B cell (primary cell): ENCODE measurements at regions not wholly inside any gene's neighbourhood (a gene's known extent, or its start where the extent isn't known, plus 50 kb on each side); places are given as distances from the start of the nearest gene placed in this dataset.

Experiments
- ATAC-seq: fragments of 200-7000 bp; cut with Tn5 transposase; one replicate; pipeline ENCODE4 v1.10.0; 2021; ENCODE audit warnings: low read depth, mild to moderate bottlenecking, moderate number of reproducible peaks, moderate library complexity
- CTCF ChIA-PET: fragments of 350-600 bp; sonication (Branson Sonifier 250); formaldehyde crosslinking; loops from one replicate; lab custom pipeline; 2021; ENCODE audit warnings: antibody characterized with exemption, inconsistent platforms; lab: Charles Lee
- POLR2A ChIA-PET: fragments of 350-600 bp; sonication (Branson Sonifier 250); formaldehyde crosslinking; loops from one replicate; lab custom pipeline; 2021; ENCODE audit warnings: antibody characterized with exemption; lab: Charles Lee
- DNase-seq: peaks from one replicate; pipeline ENCODE4 v3.0.0; 2013
- H2AFZ ChIP-seq: 2 replicates; pipeline ENCODE4 v1.6.1; 2012; ENCODE audit warnings: mild to moderate bottlenecking, low read depth, low read length; ENCODE audit not compliant: insufficient read depth, poor library complexity, severe bottlenecking
- H3K27ac ChIP-seq, 2 donors: 1 replicate in 1 of 2; 2 replicates in 1 of 2; pipeline ENCODE4 v1.5.1; 2012 to 2013; ENCODE audit warnings: low read length in 2 of 2, mild to moderate bottlenecking in 2 of 2, moderate library complexity in 1 of 2
- H3K27me3 ChIP-seq, 4 experiments: fragments of 200-600 bp in 1 of 4; sonication (generic) in 1 of 4; replicated peaks in 1 of 4; 1 replicate in 2 of 4; 2 replicates in 2 of 4; pipeline versions ENCODE4 v1.6.1 to v1.7.0; 2013 to 2016; ENCODE audit warnings: low read length in 3 of 4, mild to moderate bottlenecking in 2 of 4, mixed read lengths in 1 of 4, moderate library complexity in 1 of 4; ENCODE audit not compliant: insufficient read depth in 4 of 4, control insufficient read depth in 3 of 4; ENCODE audit errors: control extremely low read depth in 1 of 4
- H3K36me3 ChIP-seq, 2 experiments: replicated peaks in 1 of 2; 1 replicate in 1 of 2; 2 replicates in 1 of 2; pipeline versions ENCODE4 v1.6.1 to v1.7.1; 2013; ENCODE audit warnings: low read length in 1 of 2; ENCODE audit not compliant: insufficient read depth in 2 of 2, control insufficient read depth in 1 of 2; ENCODE audit errors: control extremely low read depth in 1 of 2, extremely low read depth in 1 of 2
- H3K4me1 ChIP-seq, 2 donors: fragments of 200-600 bp in 1 of 2; sonication (generic) in 1 of 2; 1 replicate in 1 of 2; 2 replicates in 1 of 2; pipeline versions ENCODE4 v1.5.1 to v1.6.1; 2013 to 2017; ENCODE audit warnings: low read length in 2 of 2; ENCODE audit not compliant: control insufficient read depth in 2 of 2, insufficient read depth in 2 of 2
- H3K4me2 ChIP-seq: replicated peaks from 2 replicates; pipeline ENCODE3; 2012; ENCODE audit warnings: mild to moderate bottlenecking, low read depth, low read length; ENCODE audit not compliant: poor library complexity, severe bottlenecking
- H3K4me3 ChIP-seq, 5 experiments: fragments of 200-600 bp in 1 of 5; sonication (generic) in 1 of 5; 1 replicate in 3 of 5; 2 replicates in 2 of 5; pipeline versions ENCODE4 v1.5.1 to v1.7.0; 2011 to 2016; ENCODE audit warnings: low read length in 4 of 5, mild to moderate bottlenecking in 4 of 5, low read depth in 2 of 5, control low read depth in 1 of 5, moderate library complexity in 1 of 5; ENCODE audit not compliant: insufficient read depth in 1 of 5; ENCODE audit errors: control extremely low read depth in 1 of 5, extremely low read depth in 1 of 5
- H3K79me2 ChIP-seq: fragments of 200-600 bp; sonication (generic); one replicate; pipeline ENCODE4 v1.6.0; 2016; ENCODE audit warnings: low read length; ENCODE audit not compliant: control insufficient read depth, insufficient read depth
- H3K9ac ChIP-seq: fragments of 200-600 bp; sonication (generic); 2 replicates; pipeline ENCODE4 v1.6.1; 2017; ENCODE audit warnings: mild to moderate bottlenecking, low read length, moderate library complexity
- H3K9me3 ChIP-seq, 3 donors: one replicate each; pipeline versions ENCODE4 v1.6.1 to v1.7.1; 2013; ENCODE audit warnings: low read length in 2 of 3; ENCODE audit not compliant: control insufficient read depth in 2 of 3, insufficient read depth in 1 of 3; ENCODE audit errors: control extremely low read depth in 1 of 3
- H4K20me1 ChIP-seq: 2 replicates; pipeline ENCODE4 v1.6.0; 2012; ENCODE audit warnings: mild to moderate bottlenecking, low read length; ENCODE audit not compliant: insufficient read depth, control insufficient read depth, poor library complexity, severe bottlenecking
- H3K27ac Mint-ChIP-seq: one replicate; pipeline ENCODE4 v1.8.0; 2021; ENCODE audit warnings: mixed read lengths
- H3K27me3 Mint-ChIP-seq: one replicate; pipeline ENCODE4 v1.8.0; 2021; ENCODE audit warnings: mixed read lengths
- H3K4me1 Mint-ChIP-seq: one replicate; pipeline ENCODE4 v1.8.0; 2021; ENCODE audit warnings: mixed read lengths
- H3K4me3 Mint-ChIP-seq: one replicate; pipeline ENCODE4 v1.8.0; 2021; ENCODE audit warnings: mixed read lengths
- H3K9me3 Mint-ChIP-seq: one replicate; pipeline ENCODE4 v1.8.0; 2022; ENCODE audit warnings: mixed read lengths; ENCODE audit not compliant: insufficient read depth
- CTCF ChIP-seq: fragments of 200-600 bp; IDR thresholded peaks from one replicate; pipeline ENCODE4 v1.8.0; 2022; ENCODE audit warnings: antibody characterized with exemption, mild to moderate bottlenecking
- EZH2 ChIP-seq: IDR thresholded peaks from 2 replicates; pipeline ENCODE4 v1.6.1; 2012; ENCODE audit warnings: borderline replicate concordance, low read depth, mild to moderate bottlenecking, moderate library complexity, low read length; ENCODE audit not compliant: insufficient read depth, poor library complexity, severe bottlenecking
- WGBS: methylation state at CpG from one replicate; pipeline ENCODE4 v1.1.5; 2013; ENCODE audit warnings: missing lambda C conversion rate; ENCODE audit not compliant: insufficient coverage; 5-methylcytosine and 5-hydroxymethylcytosine counted together
- intact Hi-C: fragments of 100-400 bp; cut with micrococcal nuclease; formaldehyde crosslinking; loops from one replicate; pipeline ENCODE4 v1.10.0; 2022

- intact Hi-C loops, result no loop called here
- TF ChIP-seq CTCF (no peak), EZH2 (no peak)
- Histone ChIP-seq H3K9ac (no peak overlapping the region), H3K4me3 (no peak overlapping the region), H3K27me3 (no peaks in the 10 kb centered on the region), H3K79me2 (no peaks in the 10 kb centered on the region), H3K4me2 (no peak overlapping the region), H3K36me3 (no peaks in the 10 kb centered on the region), H3K4me1 (no peaks in the 10 kb centered on the region), H2AFZ (no peak overlapping the region), H3K9me3 (peaks cover 0 to 8% (median 0%) of the 10 kb centered on the region in 3 donors), H3K27ac (no peak overlapping the region), H4K20me1 (no peaks in the 10 kb centered on the region)
- Mint-ChIP-seq H3K4me3 (no peak overlapping the region), H3K27ac (no peak overlapping the region), H3K9me3 (peaks cover 3% of the 10 kb centered on the region), H3K27me3 (no peaks in the 10 kb centered on the region), H3K4me1 (no peaks in the 10 kb centered on the region)
- DNase-seq, result no peak
- no CpG with 5 or more reads among the region's 1 CpG for WGBS
- ChIA-PET CTCF (no interaction called here), POLR2A (no interaction called here)
- no peak for ATAC-seq
Observed at GRCh38 chr1:90347366-90347765, 352.5 kb downstream of the ZNF326 start.

- H3K79me2 ChIP-seq, result no peaks in the 10 kb centered on the region
- no peak for ATAC-seq
Observed at GRCh38 chr1:90346757-90347156, 351.8 kb downstream of the ZNF326 start.

More at GRCh38 chr1:90346757-90347156, 351.8 kb downstream of the ZNF326 start:
- whole genome bisulfite sequencing, result no CpG with 5 or more reads among the region's 2 CpGs
- H3K9me3 Mint-ChIP-seq, result peaks cover 3% of the 10 kb centered on the region
- ChIA-PET CTCF (no interaction called here), POLR2A (no interaction called here)
- H4K20me1 ChIP-seq, result no peaks in the 10 kb centered on the region
- H3K27ac ChIP-seq, result no peak overlapping the region
- H3K4me2 ChIP-seq, result no peak overlapping the region
- H3K9ac ChIP-seq, result no peak overlapping the region
- H3K27ac Mint-ChIP-seq, result no peak overlapping the region
- H3K9me3 ChIP-seq, result peaks cover 0 to 8% (median 0%) of the 10 kb centered on the region in 3 donors
- no peaks in the 10 kb centered on the region for H3K4me1 Mint-ChIP-seq
- no peaks in the 10 kb centered on the region for H3K27me3 Mint-ChIP-seq
- no peak overlapping the region for H3K4me3 ChIP-seq
- H3K4me1 ChIP-seq, result no peaks in the 10 kb centered on the region
- DNase-seq, result no peak
- H2AFZ ChIP-seq, result no peak overlapping the region
- H3K36me3 ChIP-seq, result no peaks in the 10 kb centered on the region
- no peaks in the 10 kb centered on the region for H3K27me3 ChIP-seq
- TF ChIP-seq EZH2, result no peak
- no peak for TF ChIP-seq CTCF
- intact Hi-C loops, result no loop called here
- no peak overlapping the region for H3K4me3 Mint-ChIP-seq
